GM18498 (cell line): ENCODE measurements at regions not wholly inside any gene's neighbourhood (a gene's known extent, or its start where the extent isn't known, plus 50 kb on each side); places are given as distances from the start of the nearest gene placed in this dataset.

ENCODE experiments used
- ATAC-seq: cut with Tn5 transposase; IDR thresholded peaks from one replicate; pipeline ENCODE4 v1.9.1; 2021; ENCODE audit warnings: mild to moderate bottlenecking, moderate library complexity; ENCODE audit not compliant: unreplicated experiment

DNA sequence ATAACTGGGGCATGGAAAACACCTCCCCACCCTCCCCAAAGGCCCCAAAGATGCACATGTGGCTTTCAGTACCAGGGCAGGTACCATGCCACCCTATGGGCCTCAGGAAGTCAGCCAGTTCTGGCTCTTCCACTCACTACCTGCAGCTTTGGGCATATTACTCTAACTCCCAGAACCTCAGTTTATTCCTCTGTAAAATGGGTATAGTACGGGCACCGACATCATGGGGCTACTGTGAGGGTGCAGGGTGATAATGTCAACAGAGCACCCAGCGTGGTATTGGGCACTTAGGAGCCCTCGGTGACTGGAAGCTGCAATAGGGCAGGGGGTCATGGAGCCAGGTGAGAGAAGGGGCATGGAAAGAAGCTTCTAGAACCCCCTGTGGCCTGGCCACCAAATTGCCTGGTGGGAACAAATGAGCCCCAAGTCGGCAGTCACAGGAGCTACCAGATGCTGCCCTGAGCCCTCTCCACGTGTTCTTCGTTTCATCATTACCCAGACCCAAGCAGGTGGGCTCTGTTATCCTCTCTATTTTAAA is 512.1 kb downstream of the SHQ1 start:
- no peak for ATAC-seq

DNA sequence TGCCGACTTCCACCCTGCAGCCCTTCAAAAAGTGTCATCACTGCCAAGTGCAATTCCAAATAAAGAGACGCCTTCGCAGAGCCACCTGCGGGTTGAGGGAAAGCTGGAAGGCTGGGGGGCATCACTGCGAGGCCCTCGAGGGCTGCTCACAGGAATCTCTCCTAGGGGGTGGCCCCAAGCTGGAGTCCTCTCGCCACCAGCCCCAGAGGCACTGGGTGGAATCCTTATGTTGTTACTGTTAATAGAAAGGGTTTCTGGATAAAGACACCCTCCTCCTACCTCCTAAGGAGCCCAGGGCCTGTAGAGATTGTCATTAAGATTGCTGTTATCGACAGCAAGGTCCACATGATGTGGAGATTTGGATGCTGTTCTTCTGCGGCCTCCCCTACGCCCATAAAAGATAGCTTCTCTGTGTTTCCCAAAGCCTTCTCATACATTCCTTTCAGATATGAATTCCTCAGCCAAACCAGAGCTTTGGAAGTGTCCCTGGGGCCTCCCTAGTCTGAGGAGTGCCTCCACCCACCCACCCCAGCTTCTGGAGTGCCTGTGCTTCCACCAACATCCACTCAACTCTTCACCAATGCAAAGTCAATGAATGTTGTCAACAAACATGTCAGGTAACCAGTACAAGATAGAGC is 512.7 kb downstream of the SHQ1 start:
- no peak for ATAC-seq

GRCh38 chr3:72334681-72335457 is 513.4 kb downstream of the SHQ1 start:
- no peak for ATAC-seq

DNA sequence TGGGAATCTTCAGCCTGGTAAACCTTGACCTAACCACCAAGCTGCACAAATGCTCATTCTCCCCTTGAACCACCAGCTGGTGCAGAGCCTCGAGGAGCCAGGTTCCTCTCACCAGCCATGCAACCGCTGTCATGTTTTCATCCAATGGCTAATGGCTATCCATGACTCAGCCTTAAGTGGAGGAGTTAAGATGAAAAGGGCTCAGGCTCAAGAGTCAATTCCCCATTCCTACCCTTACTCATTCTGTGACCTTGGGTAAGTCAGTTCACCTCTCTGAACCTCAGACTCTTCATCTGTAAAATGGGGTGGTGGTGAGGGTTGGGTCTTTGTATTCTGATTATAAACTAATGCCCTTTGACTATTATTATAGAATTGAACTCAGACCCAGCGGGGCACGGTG is 515.6 kb downstream of the SHQ1 start:
- no peak for ATAC-seq

DNA sequence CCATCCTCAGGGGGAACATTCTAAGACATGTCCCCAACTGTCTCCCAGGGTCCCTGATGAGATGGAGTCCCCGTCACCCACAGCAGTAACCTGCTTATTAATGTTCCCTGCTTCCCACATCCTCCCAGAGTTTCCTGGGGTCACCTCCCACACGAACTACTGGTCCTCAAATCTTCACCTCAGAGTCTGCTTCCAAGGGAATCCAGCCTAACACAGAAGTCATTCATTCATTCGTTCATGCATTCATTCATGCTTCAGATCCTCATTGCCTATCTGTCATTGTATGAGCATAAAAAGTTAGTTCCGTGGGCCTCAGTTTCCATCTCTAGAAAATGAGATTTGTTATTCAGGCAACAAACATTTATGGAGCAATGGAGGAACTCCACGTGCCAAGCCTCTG is 516.2 kb downstream of the SHQ1 start:
- no peak for ATAC-seq

DNA sequence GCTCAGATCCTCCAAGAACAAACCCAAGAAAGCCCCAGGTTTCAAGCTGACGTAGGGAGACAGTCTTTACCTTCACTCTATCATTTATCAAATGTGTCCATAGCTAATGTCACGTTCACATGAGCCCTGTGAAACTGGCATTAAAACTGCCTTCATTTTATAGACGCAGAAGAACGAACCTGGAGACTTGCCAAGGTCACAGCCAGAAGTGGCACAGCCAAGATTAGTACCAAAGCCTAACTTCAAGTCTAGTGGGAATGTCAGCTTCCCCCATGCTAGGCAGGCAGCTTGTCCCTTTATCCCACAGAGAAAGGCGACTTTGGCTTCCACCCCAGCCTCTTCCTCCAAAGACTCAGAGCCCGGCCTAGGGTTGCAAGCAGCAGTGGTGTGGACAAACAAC is 517.2 kb downstream of the SHQ1 start:
- no peak for ATAC-seq

- no peak for ATAC-seq
These were observed 518.9 kb downstream of the SHQ1 start for GRCh38 chr3:72329354-72329753.

- ATAC-seq, result no peak
These were observed 519.4 kb downstream of the SHQ1 start for GRCh38 chr3:72328755-72329277.

- no peak for ATAC-seq
These were observed 521.2 kb downstream of the SHQ1 start for GRCh38 chr3:72327008-72327407.

GRCh38 chr3:72324253-72324811 is 523.9 kb downstream of the SHQ1 start:
- no peak for ATAC-seq

- no peak for ATAC-seq
These were observed 524.5 kb downstream of the SHQ1 start for GRCh38 chr3:72323773-72324172.

GRCh38 chr3:72322264-72322976 is 525.8 kb downstream of the SHQ1 start:
- ATAC-seq, result no peak

DNA sequence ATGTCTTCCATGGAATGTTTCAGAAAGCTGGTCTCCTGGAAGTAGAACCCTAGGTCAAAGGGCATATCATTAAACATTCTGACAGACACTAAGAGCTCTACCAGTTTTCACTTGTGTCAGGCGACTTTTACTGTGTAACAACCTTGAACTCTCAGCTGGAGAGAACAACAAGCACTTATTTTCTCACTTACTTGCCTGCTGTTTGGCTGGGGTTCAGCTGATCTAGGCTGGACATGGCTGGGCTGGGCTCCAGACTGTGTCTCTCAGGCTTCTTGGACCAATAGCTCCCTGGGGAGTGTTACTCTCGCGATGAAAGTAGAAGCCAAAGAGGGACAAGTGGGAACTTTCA is 527.3 kb downstream of the SHQ1 start:
- no peak for ATAC-seq

DNA sequence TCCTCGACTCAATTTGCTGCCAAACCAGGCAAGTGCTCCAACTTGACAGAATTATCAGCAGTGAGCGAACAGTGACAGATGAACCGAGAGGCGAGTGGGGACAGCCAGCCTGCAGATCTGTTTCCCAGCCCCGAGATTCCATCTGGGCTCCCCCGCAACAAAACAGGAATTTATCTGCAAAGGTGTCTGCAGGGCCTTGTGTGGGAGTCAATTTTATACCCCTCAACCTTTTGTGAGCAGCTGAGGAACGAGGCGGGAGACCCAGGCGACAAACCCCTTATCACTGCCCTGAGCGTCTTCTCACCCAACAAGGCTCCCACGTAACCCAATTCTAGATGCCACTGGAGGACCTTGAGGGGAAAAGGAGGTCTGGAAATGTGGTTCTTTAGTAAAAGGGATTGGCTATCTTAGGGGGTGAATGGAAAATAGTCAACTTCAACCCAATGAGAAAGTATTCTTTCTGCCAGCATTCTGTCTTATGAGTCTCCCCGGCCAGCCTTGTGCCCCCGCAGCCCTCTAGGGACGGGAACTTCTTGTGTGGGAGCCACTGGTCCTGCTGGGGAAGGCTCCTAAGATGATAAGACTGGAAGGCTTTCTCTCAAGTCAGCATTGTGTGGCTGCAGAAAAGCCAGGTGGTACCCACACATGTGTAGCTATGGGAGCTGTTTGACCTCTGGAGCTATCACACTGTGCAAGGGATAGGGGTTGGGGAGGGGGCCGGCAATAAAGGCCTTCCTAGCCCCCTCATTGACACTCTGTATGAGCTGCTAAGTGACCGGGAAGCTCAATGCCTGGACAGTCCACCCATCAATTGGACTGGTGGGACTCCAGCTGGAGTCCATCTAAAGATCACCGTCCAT is 527.9 kb downstream of the SHQ1 start:
- no peak for ATAC-seq

GRCh38 chr3:72319194-72320094 is 528.8 kb downstream of the SHQ1 start:
- ATAC-seq, result no peak

DNA sequence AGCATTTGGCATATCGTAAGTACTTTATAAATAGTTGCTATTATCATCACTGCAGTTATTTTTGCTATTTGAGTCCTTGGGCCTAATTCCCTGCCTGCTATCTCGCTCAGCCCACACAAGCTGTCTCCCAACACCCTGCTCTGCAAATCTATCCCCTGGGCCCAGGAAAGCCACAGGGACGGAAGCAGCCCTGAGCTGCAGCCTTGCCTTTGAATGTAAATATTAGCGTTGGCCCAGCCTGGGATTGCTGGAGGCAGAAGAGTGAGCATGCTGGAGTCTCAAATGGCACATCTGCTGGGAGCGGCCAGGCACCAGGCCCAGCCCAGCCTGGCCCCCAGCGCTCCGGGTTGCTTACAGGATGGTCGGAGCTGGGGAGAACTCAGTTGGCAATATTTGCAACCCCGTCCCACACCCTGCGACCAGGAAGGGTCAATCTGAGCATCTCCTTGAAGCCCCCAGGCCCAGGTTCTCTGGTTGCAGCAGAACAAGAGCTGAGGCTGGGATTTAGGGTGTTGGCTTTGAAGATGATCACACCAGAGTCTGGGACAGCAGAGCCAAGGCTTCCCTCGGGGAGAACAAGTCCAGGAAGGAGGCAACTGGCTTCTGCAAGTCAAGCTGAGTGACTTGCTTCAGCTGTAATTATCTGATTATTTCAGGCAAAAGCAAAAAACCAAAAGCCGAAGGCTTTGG is 529.6 kb downstream of the SHQ1 start:
- ATAC-seq, result no peak

- ATAC-seq, result no peak
These were observed 530.8 kb downstream of the SHQ1 start for GRCh38 chr3:72317491-72317890.

DNA sequence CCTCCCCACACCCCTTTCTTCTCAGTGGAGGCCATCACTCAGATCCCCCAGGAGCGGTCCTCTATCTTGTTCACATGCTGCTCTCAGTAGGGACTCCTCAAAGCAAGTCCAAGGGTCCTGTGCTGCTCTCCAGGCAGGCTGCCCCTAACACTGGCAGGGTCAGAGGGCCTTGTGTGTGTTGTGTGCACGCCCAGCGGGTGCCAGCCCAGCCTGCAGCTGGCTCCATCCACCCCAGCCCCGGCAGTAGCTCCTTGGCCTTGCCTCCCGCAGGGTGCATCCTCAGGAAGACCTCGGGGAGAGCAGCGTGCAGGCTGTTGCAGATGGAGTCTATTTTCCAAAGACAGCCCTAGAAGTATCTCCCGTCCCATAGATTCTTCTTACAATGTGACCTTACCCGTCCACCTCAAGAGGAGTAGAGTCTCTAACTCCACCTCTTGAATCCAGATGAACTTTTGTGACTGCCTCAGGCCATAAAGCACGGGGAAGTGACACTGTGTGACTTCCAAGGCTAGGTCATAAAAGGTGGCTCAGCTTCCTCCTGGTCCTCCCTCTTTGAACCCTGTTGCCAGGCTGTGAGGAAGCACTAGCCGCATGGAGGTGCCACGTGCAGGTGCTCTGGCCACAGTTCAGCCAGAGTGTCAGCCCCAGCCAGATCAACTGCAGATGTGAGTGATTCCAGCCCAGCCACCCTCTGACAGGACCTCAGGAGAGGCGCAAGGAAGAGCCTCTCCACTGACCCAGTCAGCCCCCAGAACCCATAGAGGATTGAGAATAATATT is 531.6 kb downstream of the SHQ1 start:
- ATAC-seq, result no peak
